DND-41 (cell line): ENCODE measurements at regions not wholly inside any gene's neighbourhood (a gene's known extent, or its start where the extent isn't known, plus 50 kb on each side); places are given as distances from the start of the nearest gene placed in this dataset.

Experiments
- ATAC-seq: fragments of 200-7000 bp; cut with Tn5 transposase; 3 replicates; pipeline ENCODE4 v1.9.1; 2021; ENCODE audit warnings: low read depth; ENCODE audit not compliant: insufficient read depth
- DNase-seq: peaks from one replicate; pipeline ENCODE4 v3.0.0-alpha.2; 2020
- H2AFZ ChIP-seq: 2 replicates; pipeline ENCODE4 v1.6.0; 2012; ENCODE audit warnings: low read depth, low read length
- H3K27ac ChIP-seq: 2 replicates; pipeline ENCODE4 v1.5.1; 2012; ENCODE audit warnings: low read length, inconsistent platforms
- H3K27me3 ChIP-seq: fragments of 200-600 bp; sonication (generic); 2 replicates; pipeline ENCODE4 v1.6.0; 2012; ENCODE audit warnings: low read length, mild to moderate bottlenecking, inconsistent platforms; ENCODE audit not compliant: insufficient read depth, poor library complexity
- H3K36me3 ChIP-seq: 2 replicates; pipeline ENCODE4 v1.5.1; 2012; ENCODE audit warnings: low read length, inconsistent platforms; ENCODE audit not compliant: insufficient read depth
- H3K4me1 ChIP-seq: 2 replicates; pipeline ENCODE4 v1.5.1; 2012; ENCODE audit warnings: mild to moderate bottlenecking, low read length; ENCODE audit not compliant: insufficient read depth
- H3K4me2 ChIP-seq: 2 replicates; pipeline ENCODE4 v1.6.0; 2012; ENCODE audit warnings: mild to moderate bottlenecking, moderate library complexity, low read length, inconsistent platforms; ENCODE audit not compliant: insufficient read depth
- H3K4me3 ChIP-seq, 2 experiments: fragments of 200-600 bp in 1 of 2; shearing (Covaris generic) in 1 of 2; 2 replicates each; pipeline ENCODE4 v1.5.1; 2012 to 2016; ENCODE audit warnings: inconsistent platforms in 2 of 2, low read length in 2 of 2, mild to moderate bottlenecking in 2 of 2, low read depth in 1 of 2, moderate library complexity in 1 of 2
- H3K79me2 ChIP-seq: 2 replicates; pipeline ENCODE4 v1.6.0; 2012; ENCODE audit warnings: low read length, inconsistent platforms; ENCODE audit not compliant: insufficient read depth
- H3K9ac ChIP-seq: 2 replicates; pipeline ENCODE4 v1.6.0; 2012; ENCODE audit warnings: low read depth, mild to moderate bottlenecking, inconsistent platforms, low read length, moderate library complexity
- H3K9me3 ChIP-seq: 2 replicates; pipeline ENCODE4 v1.5.1; 2012; ENCODE audit warnings: low read length, moderate library complexity, mild to moderate bottlenecking, inconsistent platforms; ENCODE audit not compliant: insufficient read depth, severe bottlenecking
- H4K20me1 ChIP-seq: 2 replicates; pipeline ENCODE4 v1.6.0; 2012; ENCODE audit warnings: low read length; ENCODE audit not compliant: insufficient read depth
- CTCF ChIP-seq: IDR thresholded peaks from 2 replicates; pipeline ENCODE4 v1.5.1; 2012; ENCODE audit warnings: borderline replicate concordance, low read length, moderate library complexity, mild to moderate bottlenecking; ENCODE audit not compliant: poor library complexity, severe bottlenecking; ENCODE audit errors: extremely low read depth
- EZH2 ChIP-seq: IDR thresholded peaks from 3 replicates; pipeline ENCODE4 v1.6.1; 2012; ENCODE audit warnings: borderline replicate concordance, low read depth, mild to moderate bottlenecking, moderate library complexity, low read length, inconsistent platforms; ENCODE audit not compliant: severe bottlenecking

GRCh38 chrX:35444671-35445355 lies 353.3 kb upstream of the MAGEB16 start:
- Histone ChIP-seq H4K20me1 (no peaks in the 10 kb centered on the region), H3K36me3 (no peaks in the 10 kb centered on the region), H3K27me3 (no peaks in the 10 kb centered on the region), H3K9ac (no peak overlapping the region), H3K79me2 (no peaks in the 10 kb centered on the region), H3K4me1 (no peaks in the 10 kb centered on the region), H3K4me2 (no peak overlapping the region), H3K4me3 (no peak overlapping the region), H2AFZ (no peak overlapping the region), H3K9me3 (no peaks in the 10 kb centered on the region), H3K27ac (no peak overlapping the region)
- ATAC-seq (no peak), DNase-seq (no peak)
- TF ChIP-seq CTCF, result no peak
- TF ChIP-seq EZH2, result no peak

- Histone ChIP-seq H2AFZ (no peak overlapping the region), H3K4me3 (no peak overlapping the region), H3K9ac (no peak overlapping the region), H3K27me3 (no peaks in the 10 kb centered on the region), H3K36me3 (no peaks in the 10 kb centered on the region), H3K9me3 (no peaks in the 10 kb centered on the region), H4K20me1 (no peaks in the 10 kb centered on the region), H3K4me2 (no peak overlapping the region), H3K27ac (no peak overlapping the region), H3K79me2 (no peaks in the 10 kb centered on the region), H3K4me1 (no peaks in the 10 kb centered on the region)
- no peak for TF ChIP-seq CTCF
- TF ChIP-seq EZH2, result no peak
- ATAC-seq, result no peak
- DNase-seq, result no peak
Observed at GRCh38 chrX:35445912-35446311, 352.2 kb upstream of the MAGEB16 start.

- Histone ChIP-seq H3K9me3 (no peaks in the 10 kb centered on the region), H3K4me2 (no peak overlapping the region), H3K36me3 (no peaks in the 10 kb centered on the region), H3K27me3 (no peaks in the 10 kb centered on the region), H2AFZ (no peak overlapping the region), H3K4me1 (no peaks in the 10 kb centered on the region), H3K4me3 (no peak overlapping the region), H4K20me1 (no peaks in the 10 kb centered on the region), H3K79me2 (no peaks in the 10 kb centered on the region), H3K27ac (no peak overlapping the region), H3K9ac (no peak overlapping the region)
- TF ChIP-seq CTCF (no peak), EZH2 (no peak)
- DNase-seq (no peak), ATAC-seq (no peak)
Observed at GRCh38 chrX:35456891-35457290, 341.3 kb upstream of the MAGEB16 start.
